DOHH2 (cell line): ENCODE measurements at regions not wholly inside any gene's neighbourhood (a gene's known extent, or its start where the extent isn't known, plus 50 kb on each side); places are given as distances from the start of the nearest gene placed in this dataset.

Source experiments
- CTCF ChIP-seq: fragments of 200-600 bp; sonication (generic); IDR thresholded peaks from one replicate; pipeline ENCODE4 v1.5.1; 2014; ENCODE audit warnings: antibody characterized with exemption, mild to moderate bottlenecking, low read depth, low read length; ENCODE audit not compliant: poor library complexity, severe bottlenecking
- EZH2phosphoT487 ChIP-seq: fragments of 200-600 bp; sonication (generic); IDR thresholded peaks from 2 replicates; pipeline ENCODE4 v1.6.1; 2017; ENCODE audit warnings: borderline replicate concordance, mild to moderate bottlenecking, antibody characterized with exemption, low read length, moderate library complexity, mixed read lengths

GRCh38 chr4:3659131-3659530 is 107.1 kb upstream of the ADRA2C start:
- no peak for TF ChIP-seq CTCF
- no peak for TF ChIP-seq EZH2phosphoT487
